ENCODE measurements at regions not wholly inside any gene's neighbourhood (a gene's known extent, or its start where the extent isn't known, plus 50 kb on each side); places are given as distances from the start of the nearest gene placed in this dataset.
"Not testable (repeated sequence)": the region's sequence is repeated elsewhere in the genome, so short reads cannot be mapped to it uniquely, and the experiment has no call there.

GRCh38 chr3:30513374-30514152 lies 92.8 kb upstream of the TGFBR2 start:
- DNase-seq (ENCODE audit: extremely low read depth in 1 of 11, low read depth in 9 of 11, low spot score in 4 of 11), result no peak

GRCh38 chr3:30516238-30516637 lies 90.2 kb upstream of the TGFBR2 start:
- no peak for DNase-seq (ENCODE audit: extremely low read depth in 1 of 11, low read depth in 9 of 11, low spot score in 4 of 11)

GRCh38 chr3:30518181-30518864 lies 88.1 kb upstream of the TGFBR2 start:
- peak in 2 of 11 donors; percentile 20 to 28 for DNase-seq (ENCODE audit: extremely low read depth in 1 of 11, low read depth in 9 of 11, low spot score in 4 of 11)

GRCh38 chr3:30518872-30519271 lies 87.5 kb upstream of the TGFBR2 start:
- DNase-seq (ENCODE audit: extremely low read depth in 1 of 11, low read depth in 9 of 11, low spot score in 4 of 11), result no peak

GRCh38 chr3:30520699-30521098 lies 85.7 kb upstream of the TGFBR2 start:
- no peak for DNase-seq (ENCODE audit: extremely low read depth in 1 of 11, low read depth in 9 of 11, low spot score in 4 of 11)

GRCh38 chr3:30521156-30521715 lies 85.2 kb upstream of the TGFBR2 start:
- DNase-seq (ENCODE audit: extremely low read depth in 1 of 11, low read depth in 9 of 11, low spot score in 4 of 11), result no peak

GRCh38 chr3:30522476-30522875 lies 83.9 kb upstream of the TGFBR2 start:
- no peak for DNase-seq (ENCODE audit: extremely low read depth in 1 of 11, low read depth in 9 of 11, low spot score in 4 of 11)

- no peak for DNase-seq (ENCODE audit: extremely low read depth in 1 of 11, low read depth in 9 of 11, low spot score in 4 of 11)
Measured at GRCh38 chr3:30523366-30523765, 83.0 kb upstream of the TGFBR2 start.

- no peak for DNase-seq (ENCODE audit: extremely low read depth in 1 of 11, low read depth in 9 of 11, low spot score in 4 of 11)
Measured at GRCh38 chr3:30524357-30525040, 81.9 kb upstream of the TGFBR2 start.

- no peak for DNase-seq (ENCODE audit: extremely low read depth in 1 of 11, low read depth in 9 of 11, low spot score in 4 of 11)
Measured at GRCh38 chr3:30526031-30526430, 80.4 kb upstream of the TGFBR2 start.

- no peak for DNase-seq (ENCODE audit: extremely low read depth in 1 of 11, low read depth in 9 of 11, low spot score in 4 of 11)
Measured at GRCh38 chr3:30527186-30527585, 79.2 kb upstream of the TGFBR2 start.

- peak in 1 of 11 donors; percentile 11 for DNase-seq (ENCODE audit: extremely low read depth in 1 of 11, low read depth in 9 of 11, low spot score in 4 of 11)
Measured at GRCh38 chr3:30527720-30528119, 78.7 kb upstream of the TGFBR2 start.

GRCh38 chr3:30530084-30530483 lies 76.3 kb upstream of the TGFBR2 start:
- no peak for DNase-seq (ENCODE audit: extremely low read depth in 1 of 11, low read depth in 9 of 11, low spot score in 4 of 11)

- DNase-seq (ENCODE audit: extremely low read depth in 1 of 11, low read depth in 9 of 11, low spot score in 4 of 11), result no peak
Measured at GRCh38 chr3:30531017-30531570, 75.3 kb upstream of the TGFBR2 start.

GRCh38 chr3:30535525-30535924 lies 70.9 kb upstream of the TGFBR2 start:
- no peak for DNase-seq (ENCODE audit: extremely low read depth in 1 of 11, low read depth in 9 of 11, low spot score in 4 of 11)

- no peak for DNase-seq (ENCODE audit: extremely low read depth in 1 of 11, low read depth in 9 of 11, low spot score in 4 of 11)
Measured at GRCh38 chr3:30538791-30539190, 67.6 kb upstream of the TGFBR2 start.

GRCh38 chr3:30539206-30539605 lies 67.2 kb upstream of the TGFBR2 start:
- peak in 4 of 11 donors; percentile 21 to 48 (median 42) for DNase-seq (ENCODE audit: extremely low read depth in 1 of 11, low read depth in 9 of 11, low spot score in 4 of 11)

GRCh38 chr3:30539772-30540171 lies 66.6 kb upstream of the TGFBR2 start:
- no peak for DNase-seq (ENCODE audit: extremely low read depth in 1 of 11, low read depth in 9 of 11, low spot score in 4 of 11)

GRCh38 chr3:30541156-30541555 lies 65.2 kb upstream of the TGFBR2 start:
- DNase-seq (ENCODE audit: extremely low read depth in 1 of 11, low read depth in 9 of 11, low spot score in 4 of 11), result not testable (repeated sequence)
